ENCODE measurements at regions not wholly inside any gene's neighbourhood (a gene's known extent, or its start where the extent isn't known, plus 50 kb on each side); places are given as distances from the start of the nearest gene placed in this dataset.
"Not testable (repeated sequence)": the region's sequence is repeated elsewhere in the genome, so short reads cannot be mapped to it uniquely, and the experiment has no call there.

- peak; percentile 45 for DNase-seq (ENCODE audit: low spot score)
Observed at GRCh38 chr10:28387140-28387539, 84.3 kb upstream of the MPP7 start.

DNA sequence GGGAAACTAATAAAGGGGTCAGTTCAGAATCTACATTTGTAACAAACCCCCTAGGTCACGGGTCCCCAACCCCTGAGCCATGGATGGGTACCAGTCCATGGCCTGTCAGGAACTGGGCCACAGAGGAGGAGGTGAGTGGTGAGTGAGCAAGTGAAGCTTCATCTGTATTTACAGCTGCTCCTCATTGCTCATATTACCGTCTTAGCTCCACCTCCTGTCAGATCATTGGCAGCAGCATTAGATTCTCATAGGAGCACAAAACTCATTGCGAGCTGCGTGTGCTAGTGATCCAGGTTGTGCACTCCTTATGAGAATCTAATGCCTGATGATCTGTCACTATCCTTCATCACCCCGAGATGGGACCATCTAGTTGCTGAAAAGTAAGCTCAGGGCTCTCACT is 88.4 kb upstream of the MPP7 start:
- no peak for DNase-seq (ENCODE audit: low spot score)

GRCh38 chr10:28393956-28394568 is 91.2 kb upstream of the MPP7 start:
- DNase-seq (ENCODE audit: low spot score) = no peak

- DNase-seq (ENCODE audit: low spot score) = no peak
Observed at GRCh38 chr10:28396331-28396730, 93.5 kb upstream of the MPP7 start.

- DNase-seq (ENCODE audit: low spot score) = no peak
Observed at GRCh38 chr10:28397229-28397628, 94.4 kb upstream of the MPP7 start.

- no peak for DNase-seq (ENCODE audit: low spot score)
Observed at GRCh38 chr10:28400176-28400575, 97.3 kb upstream of the MPP7 start.

- DNase-seq (ENCODE audit: low spot score) = no peak
Observed at GRCh38 chr10:28400681-28401080, 97.8 kb upstream of the MPP7 start.

DNA sequence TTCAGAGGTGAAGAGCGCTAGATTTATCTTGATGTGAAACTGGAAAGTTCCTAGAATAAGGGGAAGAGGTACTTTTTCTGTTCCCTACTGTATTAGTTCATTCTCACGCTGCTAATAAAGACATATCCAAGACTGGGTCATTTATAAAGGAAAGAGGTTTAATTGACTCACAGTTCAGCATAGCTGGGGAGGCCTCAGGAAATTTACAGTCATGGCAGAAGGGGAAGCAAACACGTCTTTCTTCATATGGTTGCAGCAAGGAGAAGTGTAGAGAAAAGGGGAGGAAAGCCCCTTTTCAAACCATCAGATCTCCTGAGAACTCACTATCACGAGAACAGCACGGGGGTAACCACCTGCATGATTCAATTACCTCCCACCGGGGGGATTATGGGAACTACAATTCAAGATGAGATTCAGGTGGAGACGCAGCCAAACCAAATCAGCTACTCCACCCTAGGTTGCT is 99.8 kb upstream of the MPP7 start:
- DNase-seq (ENCODE audit: low spot score) = not testable (repeated sequence)

- DNase-seq (ENCODE audit: low spot score) = no peak
Observed at GRCh38 chr10:28403090-28403489, 100.2 kb upstream of the MPP7 start.

DNA sequence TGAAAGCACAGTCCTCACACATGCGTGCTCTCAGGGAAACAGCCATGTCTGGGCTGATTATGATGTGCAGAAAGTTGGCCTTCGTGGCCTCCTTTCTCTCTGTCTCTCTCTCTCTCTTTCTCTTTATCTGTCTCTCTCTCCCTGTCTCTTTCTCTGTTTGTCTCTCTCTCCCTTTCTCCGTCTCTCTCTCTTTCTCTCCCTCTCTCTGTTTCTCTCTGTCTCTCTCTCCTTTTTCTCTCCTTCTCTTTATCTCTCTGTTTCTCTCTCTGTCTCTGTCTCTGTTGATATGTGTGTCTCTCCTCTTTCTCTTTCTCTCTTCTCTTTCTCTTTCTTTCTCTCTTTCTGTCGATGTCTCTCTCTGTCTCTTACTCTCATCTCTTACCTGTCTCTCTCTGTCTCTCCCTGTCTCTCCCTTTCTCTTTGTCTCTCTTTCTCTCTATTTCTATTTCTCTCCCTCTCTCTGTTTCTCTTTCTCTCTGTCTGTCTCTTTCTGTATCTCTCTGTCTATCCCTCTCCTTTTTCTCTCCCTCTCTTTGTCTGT is 105.4 kb upstream of the MPP7 start:
- no peak for DNase-seq (ENCODE audit: low spot score)

GRCh38 chr10:28410420-28411135 is 107.7 kb upstream of the MPP7 start:
- no peak for DNase-seq (ENCODE audit: low spot score)

- no peak for DNase-seq (ENCODE audit: low spot score)
Observed at GRCh38 chr10:28411136-28411460, 108.2 kb upstream of the MPP7 start.

- no peak for DNase-seq (ENCODE audit: low spot score)
Observed at GRCh38 chr10:28411648-28412047, 108.8 kb upstream of the MPP7 start.

GRCh38 chr10:28418069-28418468 is 114.8 kb upstream of the WAC start:
- no peak for DNase-seq (ENCODE audit: low spot score)

GRCh38 chr10:28425422-28425821 is 107.5 kb upstream of the WAC start:
- DNase-seq (ENCODE audit: low spot score) = no peak

DNA sequence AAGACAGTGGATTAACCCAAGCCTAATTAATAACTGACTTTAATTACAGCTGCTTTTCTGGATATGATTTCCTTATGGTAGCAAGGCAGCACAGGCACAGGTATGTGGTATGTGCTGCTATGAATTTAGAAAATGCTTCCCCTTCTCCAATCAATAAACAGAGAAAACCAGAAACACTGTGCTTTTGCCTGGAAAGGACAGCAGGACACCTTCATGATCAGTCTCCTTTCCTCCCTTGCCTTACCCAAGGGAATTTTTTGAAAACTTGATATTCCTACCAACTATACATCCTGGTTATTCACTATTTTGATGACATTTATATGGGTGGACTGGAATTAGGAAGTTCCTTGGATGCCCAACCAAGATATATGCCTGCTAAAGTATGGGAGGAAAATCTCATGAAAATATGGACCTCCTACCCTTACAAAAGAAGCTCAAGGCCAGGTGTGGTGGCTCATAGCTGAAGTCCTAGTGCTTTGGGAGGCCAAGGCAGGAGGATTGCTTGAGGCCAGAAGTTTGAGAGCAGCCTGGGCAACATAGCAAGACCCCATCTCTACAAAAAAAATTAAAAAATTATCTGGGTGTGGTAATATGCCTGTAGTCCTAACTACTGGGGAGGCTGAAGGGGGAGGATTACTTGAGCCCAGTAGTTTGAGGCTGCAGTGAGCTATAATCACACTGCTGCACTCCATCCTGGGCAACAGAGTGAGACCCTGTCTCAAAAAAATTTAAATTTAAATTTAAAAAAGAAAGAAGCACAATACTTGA is 106.3 kb upstream of the WAC start:
- DNase-seq (ENCODE audit: low spot score) = no peak

GRCh38 chr10:28427376-28427775 is 105.5 kb upstream of the WAC start:
- no peak for DNase-seq (ENCODE audit: low spot score)

DNA sequence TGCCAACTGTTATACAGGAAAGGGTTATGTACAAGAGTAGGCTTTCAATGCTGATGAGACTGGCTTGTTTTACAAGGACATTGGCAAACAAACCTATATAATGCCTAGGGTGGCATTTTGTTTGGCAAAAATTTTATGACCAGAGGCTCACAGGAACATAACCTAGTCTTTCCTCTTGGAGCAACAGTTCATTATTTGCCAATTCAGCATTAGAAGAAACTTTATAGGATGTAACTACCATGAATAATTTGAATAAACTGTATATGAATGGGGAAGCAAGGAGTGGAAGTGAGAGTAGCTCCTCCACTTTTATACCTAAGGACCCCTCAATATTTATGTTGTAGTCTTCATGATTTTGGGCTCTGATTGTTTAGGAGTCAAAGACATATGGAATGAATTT is 103.9 kb upstream of the WAC start:
- no peak for DNase-seq (ENCODE audit: low spot score)

GRCh38 chr10:28429573-28430216 is 103.2 kb upstream of the WAC start:
- no peak for DNase-seq (ENCODE audit: low spot score)

DNA sequence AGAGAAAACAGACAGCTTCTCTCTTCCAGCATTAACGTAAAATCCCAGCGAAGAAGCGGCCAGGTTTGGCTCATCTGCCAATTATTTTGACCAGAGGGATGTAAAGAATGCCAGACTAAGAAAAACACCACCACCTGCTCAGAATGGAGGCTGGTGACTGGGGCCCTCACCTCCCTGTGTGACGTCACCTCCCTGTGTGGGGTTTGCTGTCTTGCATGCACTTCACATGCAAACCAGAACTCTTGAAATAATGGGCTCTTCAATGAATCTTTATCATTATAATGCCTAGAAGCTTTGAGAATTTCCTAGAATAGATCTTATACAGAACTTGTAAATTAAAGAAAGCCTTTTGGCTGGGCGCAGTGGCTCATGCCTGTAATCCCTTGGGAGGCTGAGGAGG is 101.8 kb upstream of the WAC start:
- DNase-seq (ENCODE audit: low spot score) = no peak

- DNase-seq (ENCODE audit: low spot score) = no peak
Observed at GRCh38 chr10:28432210-28432676, 100.7 kb upstream of the WAC start.

DNA sequence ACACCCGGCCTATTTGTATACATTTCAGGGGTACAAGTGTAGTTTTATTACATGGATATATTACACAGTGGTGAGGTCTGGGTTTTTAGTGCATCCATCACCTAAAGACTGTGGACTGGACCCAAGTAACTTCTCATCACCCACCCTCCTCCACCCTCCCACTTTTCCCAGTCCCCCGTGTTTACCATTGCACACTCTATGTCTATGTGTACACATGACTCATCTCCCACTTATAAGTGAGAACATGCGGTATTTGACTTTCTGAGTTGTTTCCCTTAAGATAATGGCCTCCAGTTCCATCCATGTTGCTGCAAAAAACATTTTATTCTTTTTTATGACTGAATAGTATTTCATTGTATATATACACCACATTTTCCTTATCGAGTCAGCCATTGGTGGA is 98.9 kb upstream of the WAC start:
- no peak for DNase-seq (ENCODE audit: low spot score)
